HPDE6-E6E7 (cell line): ENCODE measurements at regions not wholly inside any gene's neighbourhood (a gene's known extent, or its start where the extent isn't known, plus 50 kb on each side); places are given as distances from the start of the nearest gene placed in this dataset.
"Not testable (repeated sequence)": the region's sequence is repeated elsewhere in the genome, so short reads cannot be mapped to it uniquely, and the experiment has no call there.

ENCODE experiments used
- DNase-seq: peaks from one replicate; pipeline ENCODE4 v3.0.0; 2011; ENCODE audit warnings: missing footprints; ENCODE audit errors: extremely low spot score

DNA sequence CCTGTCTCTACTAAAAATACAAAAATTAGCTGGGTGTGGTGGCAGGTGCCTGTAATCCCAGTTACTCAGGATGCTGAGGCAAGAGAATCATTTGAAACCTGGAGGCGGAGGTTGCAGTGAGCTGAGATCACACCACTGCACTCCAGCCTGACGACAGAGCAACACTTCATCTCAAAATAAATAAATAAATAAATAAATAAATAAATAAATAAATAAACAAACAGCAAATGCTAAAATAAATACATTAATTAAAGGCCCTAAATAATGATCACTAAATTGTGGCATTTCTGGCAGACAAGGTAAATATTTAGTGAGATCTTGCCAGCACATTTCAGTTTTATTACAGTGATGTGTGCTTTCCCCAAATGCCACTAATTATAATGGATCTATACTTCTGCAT, 427.8 kb downstream of the RND3 start:
- not testable (repeated sequence) for DNase-seq

DNA sequence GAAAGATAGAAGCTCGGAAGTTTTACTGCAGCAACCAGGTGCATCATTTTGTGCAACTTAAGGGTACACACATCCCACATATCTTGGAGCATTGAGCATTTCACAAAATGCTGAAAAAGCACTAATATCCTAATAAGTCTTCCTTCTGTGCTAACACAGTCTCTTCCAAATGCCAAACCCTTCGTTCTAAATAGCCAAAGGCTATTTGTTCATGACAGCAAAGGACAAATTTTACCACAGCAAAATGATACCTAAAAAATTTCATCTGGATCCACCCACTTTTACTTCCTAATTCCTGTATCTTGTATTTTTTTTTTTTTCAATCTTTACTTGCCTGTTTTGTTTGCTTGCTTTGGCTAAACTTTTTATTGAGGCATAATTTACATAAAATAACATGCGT, 435.0 kb downstream of the RND3 start:
- no peak for DNase-seq

- DNase-seq, result no peak
These were observed 436.5 kb downstream of the RND3 start for GRCh38 chr2:150051004-150051403.

DNA sequence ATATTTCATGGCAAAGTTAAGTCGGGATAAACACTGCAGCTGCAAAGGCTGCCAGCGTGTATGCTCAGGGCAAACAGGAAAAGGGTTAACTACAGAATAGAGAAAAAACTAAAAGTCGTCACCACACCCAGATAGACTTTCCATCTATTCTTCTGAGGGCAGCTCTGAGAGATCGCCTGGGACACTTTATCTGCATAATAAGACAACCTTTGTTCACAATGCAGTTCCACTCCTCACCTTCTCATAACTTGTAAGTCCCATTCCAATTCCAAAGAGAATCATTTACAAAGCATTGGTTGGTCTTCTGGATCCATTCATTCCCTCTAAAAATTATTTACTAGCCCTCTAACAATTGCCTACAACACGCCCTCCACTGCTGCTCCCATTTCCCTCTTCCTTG, 437.4 kb downstream of the RND3 start:
- no peak for DNase-seq

DNA sequence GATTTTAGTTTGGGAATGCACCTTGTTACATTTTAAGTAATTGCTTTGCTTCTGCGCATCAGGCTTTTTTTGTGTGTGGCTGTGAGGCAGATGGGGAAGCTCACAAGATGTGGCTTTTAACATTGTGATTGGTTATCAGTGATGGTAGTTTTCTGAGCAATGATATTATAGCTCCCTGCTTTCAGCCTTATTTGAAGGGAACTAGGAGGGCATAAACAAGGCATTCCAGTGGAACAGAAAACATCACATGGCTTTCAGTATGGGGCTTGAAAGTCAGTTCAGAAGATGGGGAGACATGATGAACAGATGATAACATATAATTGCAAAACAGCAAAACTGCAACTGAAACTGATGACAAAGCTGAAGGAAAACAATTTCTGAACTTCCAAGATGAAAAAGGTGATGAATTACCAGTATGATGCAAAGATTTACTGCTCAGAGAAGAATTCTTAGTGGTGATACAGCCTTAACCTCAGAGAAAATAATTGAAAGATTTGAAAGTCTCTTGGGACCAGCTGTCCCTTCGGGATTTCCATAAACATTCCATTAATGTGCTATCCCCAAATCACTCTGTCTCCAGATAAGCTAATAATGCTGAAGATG, 439.7 kb downstream of the RND3 start:
- DNase-seq, result no peak

GRCh38 chr2:150046810-150047209, 440.7 kb downstream of the RND3 start:
- DNase-seq, result no peak

GRCh38 chr2:150046211-150046610, 441.3 kb downstream of the RND3 start:
- DNase-seq, result no peak

GRCh38 chr2:150045601-150046000, 441.9 kb downstream of the RND3 start:
- DNase-seq, result no peak

GRCh38 chr2:150043172-150043500, 444.3 kb downstream of the RND3 start:
- DNase-seq, result no peak

GRCh38 chr2:150042500-150043171, 444.8 kb downstream of the RND3 start:
- DNase-seq, result no peak

- DNase-seq, result no peak
These were observed 445.6 kb downstream of the RND3 start for GRCh38 chr2:150041722-150042425.

- no peak for DNase-seq
These were observed 449.0 kb upstream of the MMADHC start for GRCh38 chr2:150036622-150037021.

DNA sequence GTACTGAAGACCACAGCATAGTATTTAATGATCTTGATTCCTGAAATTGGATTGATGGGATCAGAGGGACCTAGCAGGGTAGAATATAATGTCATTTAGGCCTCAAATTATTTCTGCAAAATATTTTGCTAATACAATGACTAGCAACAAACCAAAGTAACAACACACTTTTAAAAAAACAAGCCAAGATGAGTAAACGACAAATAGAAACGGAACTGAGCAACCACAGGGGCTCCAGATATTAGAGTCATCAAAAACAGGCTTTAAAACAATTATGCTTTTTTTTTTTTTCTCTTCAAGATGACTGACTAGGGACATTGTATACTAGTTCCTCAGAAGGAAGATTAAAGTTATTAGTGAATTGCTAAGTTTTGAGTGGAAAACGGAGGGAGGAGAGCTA, 447.1 kb upstream of the MMADHC start:
- DNase-seq, result no peak

DNA sequence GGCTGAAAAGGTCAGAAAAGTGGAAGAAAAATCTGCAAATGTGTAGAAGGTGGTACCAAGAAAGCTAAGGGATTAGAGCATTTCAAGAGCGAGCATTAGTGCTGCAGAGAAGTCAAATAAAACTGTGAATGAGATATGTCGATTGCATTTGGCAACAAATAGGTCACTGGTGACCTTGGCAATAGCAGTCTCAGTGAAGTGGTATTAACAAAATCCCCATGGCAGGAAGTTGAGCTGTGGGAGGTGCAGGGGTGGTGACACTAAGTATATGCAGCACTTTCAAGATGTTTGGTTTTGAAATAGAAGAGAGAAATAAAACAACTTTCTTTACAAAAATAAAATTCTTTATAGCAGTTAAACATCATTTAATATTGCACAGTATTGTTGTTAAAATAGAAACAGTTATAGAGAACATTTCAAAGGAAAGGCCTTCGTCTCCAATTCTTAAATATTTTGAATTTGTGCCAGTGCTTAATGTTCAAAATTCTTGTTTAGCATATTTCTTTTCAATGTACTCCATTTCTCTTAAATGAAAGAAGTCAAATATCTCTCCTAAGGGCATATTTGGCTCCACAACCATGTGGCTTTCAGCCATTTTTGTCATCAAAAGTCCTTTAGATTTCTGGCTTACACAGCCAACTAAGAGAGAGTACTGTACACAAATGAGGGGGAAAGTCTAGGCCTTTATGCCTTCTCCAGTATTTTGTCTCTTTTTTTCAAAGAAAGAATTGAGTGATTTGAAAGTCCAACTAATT, 443.0 kb upstream of the MMADHC start:
- no peak for DNase-seq

- DNase-seq, result no peak
These were observed 440.7 kb upstream of the MMADHC start for GRCh38 chr2:150028322-150028721.

DNA sequence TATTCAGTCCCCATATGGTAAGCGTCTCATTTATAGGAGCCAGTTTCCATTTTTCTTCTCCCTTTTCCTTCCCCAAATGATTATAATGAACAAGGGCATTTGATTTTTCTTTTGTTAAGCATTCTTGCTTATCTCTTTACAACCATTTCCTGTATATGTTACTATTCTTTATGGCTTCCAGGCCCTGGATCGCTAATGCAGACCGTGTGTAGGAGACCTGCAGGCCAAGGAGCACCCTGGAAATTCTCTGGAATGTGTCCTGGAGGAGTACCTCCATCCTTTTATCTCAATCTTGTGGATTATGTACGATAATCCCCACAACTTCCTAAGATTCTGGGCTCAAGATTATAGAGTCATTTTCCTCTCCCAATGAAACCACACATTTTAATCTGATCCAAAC, 439.6 kb upstream of the MMADHC start:
- no peak for DNase-seq

DNA sequence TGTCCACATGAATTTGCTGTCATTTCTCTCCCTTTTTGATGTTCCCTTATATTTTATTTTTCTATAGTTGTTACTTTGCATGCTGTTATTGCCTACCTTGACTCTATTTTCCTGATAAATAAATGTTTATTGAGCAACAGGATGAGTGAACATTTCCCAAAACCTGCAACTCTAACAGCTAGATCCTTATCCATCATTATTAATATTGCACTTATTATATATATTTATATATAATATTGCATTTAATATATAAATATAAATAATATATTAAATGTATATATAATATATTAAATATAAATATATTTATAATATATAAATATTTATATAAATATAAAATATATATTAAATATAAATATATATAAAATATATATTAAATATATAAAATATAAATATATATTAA, 436.1 kb upstream of the MMADHC start:
- no peak for DNase-seq

GRCh38 chr2:150023044-150023443, 435.5 kb upstream of the MMADHC start:
- no peak for DNase-seq

DNA sequence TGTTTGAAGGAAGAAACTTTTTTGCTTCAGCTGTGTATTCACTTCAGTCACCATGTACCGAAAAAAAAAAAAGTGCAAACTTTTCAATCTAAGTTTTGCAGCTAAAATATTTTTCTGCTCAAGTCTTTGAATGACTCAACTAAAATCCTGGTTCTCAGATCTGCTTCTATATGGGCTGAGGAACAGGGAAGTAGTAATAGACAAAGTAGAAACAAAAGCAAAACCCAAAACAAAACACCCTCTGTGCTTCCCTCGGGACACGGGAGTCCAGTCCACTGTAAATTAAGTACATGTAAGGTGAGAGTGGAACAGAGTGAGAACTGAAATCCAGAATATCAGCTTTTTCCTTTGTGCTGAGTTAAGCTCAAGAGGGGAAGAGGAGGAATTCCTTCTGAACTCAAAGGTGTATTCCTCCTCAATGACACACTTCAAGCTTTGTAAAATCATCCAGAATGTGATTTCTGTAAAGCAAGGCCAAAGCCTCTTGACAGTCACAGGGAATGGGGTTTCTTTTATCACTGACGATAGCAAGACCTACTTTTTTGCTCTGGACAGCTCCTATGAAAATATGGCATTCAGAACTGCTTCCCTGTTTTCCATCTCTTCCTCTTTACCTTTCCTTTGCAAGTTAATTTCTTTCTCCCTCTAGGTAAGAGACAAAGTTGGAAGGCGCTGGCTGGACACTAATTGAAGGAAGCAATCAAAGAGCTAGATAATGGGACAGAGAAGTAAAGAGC, 433.5 kb upstream of the MMADHC start:
- DNase-seq, result no peak

DNA sequence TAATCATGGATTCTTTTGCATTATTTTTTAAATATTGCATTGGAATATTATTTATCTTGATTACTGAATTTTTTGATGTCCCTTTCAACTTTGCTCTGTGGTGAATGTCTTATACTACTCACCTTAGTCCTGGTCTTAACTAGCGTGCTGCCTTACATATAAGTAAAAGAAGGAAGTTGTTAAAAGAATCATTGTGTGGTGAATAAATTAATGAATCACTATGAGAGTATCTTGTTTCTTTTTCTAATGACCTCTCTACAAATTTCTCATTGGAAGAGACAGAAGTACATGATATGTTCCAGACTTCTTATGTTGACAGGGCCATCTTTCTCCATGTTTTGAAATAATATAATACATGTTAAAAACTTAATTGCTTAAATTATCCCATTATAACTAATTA, 432.6 kb upstream of the MMADHC start:
- DNase-seq, result no peak

- no peak for DNase-seq
These were observed 431.5 kb upstream of the MMADHC start for GRCh38 chr2:150019063-150019462.

- no peak for DNase-seq
These were observed 425.4 kb upstream of the MMADHC start for GRCh38 chr2:150012986-150013385.
